ENCODE measurements at regions not wholly inside any gene's neighbourhood (a gene's known extent, or its start where the extent isn't known, plus 50 kb on each side); places are given as distances from the start of the nearest gene placed in this dataset.

- no peak for TF ChIP-seq CTCF (IDR thresholded peaks at IDR 0.05)
- no peak for TF ChIP-seq EP300 (IDR thresholded peaks at IDR 0.05)
- peak; percentile 43 for TF ChIP-seq POLR2AphosphoS5 (IDR thresholded peaks at IDR 0.05)
- no peak for TF ChIP-seq POLR2A (IDR thresholded peaks at IDR 0.05)
These were observed 51.2 kb upstream of the ADRA1B start for GRCh38 chr5:159864885-159865691.

All from gastroesophageal sphincter (tissue), 3 donors.